Activated CD8-positive, alpha-beta memory T cell treated with anti-CD3 and anti-CD28 coated beads for 4 hours (primary cell): ENCODE measurements at regions not wholly inside any gene's neighbourhood (a gene's known extent, or its start where the extent isn't known, plus 50 kb on each side); places are given as distances from the start of the nearest gene placed in this dataset.
"Not testable (repeated sequence)": the region's sequence is repeated elsewhere in the genome, so short reads cannot be mapped to it uniquely, and the experiment has no call there.

Experiments
- DNase-seq, 2 donors: peaks; one replicate each; pipeline ENCODE4 v3.0.0-alpha.2; 2020; ENCODE audit warnings: low read depth in 2 of 2

GRCh38 chr16:29114574-29114973 is 129.7 kb downstream of the LAT start:
- DNase-seq: no peak

- not testable (repeated sequence) for DNase-seq
Measured at GRCh38 chr16:29113446-29113845, 128.6 kb downstream of the LAT start.

- no peak for DNase-seq
Measured at GRCh38 chr16:29112755-29113347, 128.0 kb downstream of the LAT start.

- not testable (repeated sequence) for DNase-seq
Measured at GRCh38 chr16:29111901-29112680, 127.2 kb downstream of the LAT start.

- DNase-seq: no peak
Measured at GRCh38 chr16:29111421-29111820, 126.6 kb downstream of the LAT start.

GRCh38 chr16:29108625-29109169 is 123.8 kb downstream of the LAT start:
- not testable (repeated sequence) for DNase-seq

- DNase-seq: no peak
Measured at GRCh38 chr16:29107299-29107698, 122.4 kb downstream of the LAT start.

GRCh38 chr16:29106259-29106908 is 121.5 kb downstream of the LAT start:
- DNase-seq: not testable (repeated sequence)

GRCh38 chr16:29104600-29104999 is 119.7 kb downstream of the LAT start:
- DNase-seq: not testable (repeated sequence)

- not testable (repeated sequence) for DNase-seq
Measured at GRCh38 chr16:29097965-29098364, 113.1 kb downstream of the LAT start.

- not testable (repeated sequence) for DNase-seq
Measured at GRCh38 chr16:29094729-29095624, 110.1 kb downstream of the LAT start.

GRCh38 chr16:29094325-29094724 is 109.5 kb downstream of the LAT start:
- DNase-seq: not testable (repeated sequence)

- not testable (repeated sequence) for DNase-seq
Measured at GRCh38 chr16:29089679-29090078, 104.8 kb downstream of the LAT start.

- DNase-seq: not testable (repeated sequence)
Measured at GRCh38 chr16:29087673-29088072, 102.8 kb downstream of the LAT start.

GRCh38 chr16:29081829-29082639 is 97.2 kb downstream of the LAT start:
- DNase-seq: peak in 1 of 2 donors; percentile 13

GRCh38 chr16:29074554-29075402 is 89.9 kb downstream of the LAT start:
- not testable (repeated sequence) for DNase-seq

GRCh38 chr16:29062235-29062634 is 77.4 kb downstream of the LAT start:
- not testable (repeated sequence) for DNase-seq

- DNase-seq: not testable (repeated sequence)
Measured at GRCh38 chr16:29061467-29061921, 76.6 kb downstream of the LAT start.

- not testable (repeated sequence) for DNase-seq
Measured at GRCh38 chr16:29060022-29060810, 75.4 kb downstream of the LAT start.
